Posterior vena cava (tissue), 2 donors: ENCODE measurements at regions not wholly inside any gene's neighbourhood (a gene's known extent, or its start where the extent isn't known, plus 50 kb on each side); places are given as distances from the start of the nearest gene placed in this dataset.

ENCODE experiments used
- DNase-seq: peaks from one replicate; pipeline ENCODE4 v3.0.0-alpha.2; 2020; ENCODE audit warnings: low spot score
- intact Hi-C, 2 donors: fragments of 100-400 bp; cut with DNase I; formaldehyde crosslinking; loops; one replicate each; pipeline versions ENCODE4 v1.14.1 to v1.14.2; 2022 to 2023
- donor health status: DM: yes; HTN: yes; CAD: no.
- donor health status: DM: yes; HTN: yes; CAD: no.

- intact Hi-C loops: no loop called here
- no peak for DNase-seq
Measured at GRCh38 chr16:80074329-80074728, 466.5 kb upstream of the DYNLRB2 start.

- intact Hi-C loops: no loop called here
- no peak for DNase-seq
Measured at GRCh38 chr16:80071964-80072456, 468.8 kb upstream of the DYNLRB2 start.

DNA sequence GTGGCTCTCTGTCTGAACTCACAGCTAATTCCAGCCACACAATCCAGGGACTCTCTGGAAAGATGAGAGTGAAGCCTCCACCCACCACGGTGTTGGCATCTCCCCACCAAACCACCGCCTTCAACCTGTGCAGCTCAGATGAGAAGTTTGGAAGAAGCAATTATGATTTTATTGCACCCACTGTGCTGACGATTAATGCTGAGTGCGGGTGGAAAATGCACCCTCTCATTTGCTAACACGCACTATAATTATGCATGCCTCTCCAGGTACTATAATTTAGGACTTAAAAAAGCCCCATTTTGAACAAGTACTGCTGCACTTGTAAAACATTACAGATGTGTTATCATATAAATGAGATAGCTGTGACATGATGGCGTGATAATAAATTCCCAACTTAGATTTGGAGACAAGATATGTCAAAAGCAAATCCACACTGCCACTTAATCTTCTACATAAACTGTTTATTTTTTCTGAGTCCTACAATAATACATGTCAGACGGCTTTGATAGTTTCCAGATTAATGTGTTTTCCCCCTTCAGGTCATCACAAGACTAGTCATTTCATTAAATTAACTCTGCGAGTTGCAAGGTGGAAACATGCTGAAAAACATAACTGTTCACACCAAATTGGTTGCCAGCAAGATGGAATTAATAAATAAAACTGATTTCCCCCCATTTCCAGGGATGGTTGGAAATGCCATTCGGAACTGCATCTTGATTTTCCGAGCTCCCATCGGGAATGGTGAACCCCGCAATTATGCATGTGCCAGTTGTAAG, 466.5 kb upstream of the MAF start:
- DNase-seq: no peak
- intact Hi-C loops: loop anchor here in 1 of 2 donors (5.0 kb wide), 1 partner anchor 275 kb away; no protein-coding TSS in a partner anchor

DNA sequence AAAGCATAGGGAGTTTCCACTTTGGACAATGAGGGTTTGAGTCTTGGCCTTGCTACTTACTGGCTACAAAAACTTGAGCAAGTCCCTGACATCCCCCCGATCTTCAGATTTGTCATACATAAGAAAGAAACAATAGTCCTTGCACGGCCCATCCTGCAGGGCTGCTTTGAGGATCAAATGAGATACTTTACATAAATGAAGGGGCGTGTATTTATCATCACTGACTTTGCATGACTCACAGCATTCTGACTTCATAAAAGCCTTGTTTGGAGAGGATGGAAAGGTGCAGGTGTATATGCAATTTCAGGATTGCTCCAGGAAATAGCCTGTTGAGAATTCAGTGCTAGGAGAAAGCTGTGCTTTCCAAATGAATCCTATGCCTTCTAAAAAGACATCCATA, 465.0 kb upstream of the MAF start:
- DNase-seq: no peak
- intact Hi-C loops: loop anchor here in 1 of 2 donors (5.0 kb wide), 1 partner anchor 273 kb away; no protein-coding TSS in a partner anchor

- DNase-seq: no peak
- intact Hi-C loops: no loop called here
Measured at GRCh38 chr16:80063713-80064069, 463.2 kb upstream of the MAF start.

GRCh38 chr16:80063031-80063712, 462.6 kb upstream of the MAF start:
- no peak for DNase-seq
- intact Hi-C loops: no loop called here

DNA sequence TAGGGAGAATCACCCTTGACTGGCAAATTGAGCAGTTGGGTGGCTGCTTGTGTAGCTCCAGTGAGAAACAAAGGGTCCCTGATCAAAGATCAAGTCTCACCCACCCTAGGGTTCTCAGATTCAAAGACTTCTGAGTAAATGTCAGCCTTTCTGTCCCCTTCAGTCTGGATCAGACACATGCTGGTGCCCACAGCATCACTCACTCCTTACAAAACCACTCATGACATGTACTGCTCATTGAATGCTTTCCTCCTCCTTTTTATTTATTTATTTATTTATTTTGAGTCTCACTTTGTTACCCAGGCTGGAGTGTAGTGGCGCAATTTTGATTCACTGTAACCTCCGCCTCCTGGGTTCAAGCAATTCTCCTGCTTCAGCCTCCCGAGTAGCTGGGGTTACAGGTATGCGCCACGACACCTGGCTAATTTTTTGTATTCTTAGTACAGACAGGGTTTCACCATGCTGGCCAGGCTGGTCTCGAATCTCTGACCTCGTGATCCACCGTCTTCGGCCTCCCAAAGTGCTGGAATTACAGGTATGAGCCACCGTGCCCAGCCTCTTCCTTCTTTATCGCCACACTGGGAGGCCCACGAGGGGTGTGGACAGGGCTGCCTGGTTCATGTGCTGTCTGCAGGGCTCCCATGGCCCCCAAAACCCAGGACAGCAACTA, 462.0 kb upstream of the MAF start:
- no peak for DNase-seq
- intact Hi-C loops: no loop called here

GRCh38 chr16:80060470-80060869, 459.9 kb upstream of the MAF start:
- no peak for DNase-seq
- intact Hi-C loops: no loop called here

DNA sequence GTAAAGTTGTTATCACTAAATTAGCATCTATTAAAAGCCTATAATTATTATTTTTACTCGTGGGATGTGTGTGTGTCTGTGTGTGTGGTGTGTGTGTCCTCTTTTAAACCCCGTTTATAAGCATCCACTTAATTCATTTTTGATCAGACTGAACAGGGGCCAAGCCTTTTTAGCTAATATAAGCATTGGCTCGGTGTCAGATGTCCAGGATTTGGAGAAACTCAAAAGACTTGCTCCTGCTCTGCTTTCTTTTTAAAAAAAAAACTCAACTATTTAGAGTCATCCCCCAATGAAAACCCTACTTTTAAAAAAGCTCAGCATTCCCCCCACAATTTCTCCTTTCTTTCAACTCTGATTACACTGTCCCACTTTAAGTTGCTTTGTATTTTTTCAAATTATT, 459.3 kb upstream of the MAF start:
- DNase-seq: no peak
- intact Hi-C loops: no loop called here

GRCh38 chr16:80058214-80058613, 457.7 kb upstream of the MAF start:
- DNase-seq: no peak
- intact Hi-C loops: no loop called here

DNA sequence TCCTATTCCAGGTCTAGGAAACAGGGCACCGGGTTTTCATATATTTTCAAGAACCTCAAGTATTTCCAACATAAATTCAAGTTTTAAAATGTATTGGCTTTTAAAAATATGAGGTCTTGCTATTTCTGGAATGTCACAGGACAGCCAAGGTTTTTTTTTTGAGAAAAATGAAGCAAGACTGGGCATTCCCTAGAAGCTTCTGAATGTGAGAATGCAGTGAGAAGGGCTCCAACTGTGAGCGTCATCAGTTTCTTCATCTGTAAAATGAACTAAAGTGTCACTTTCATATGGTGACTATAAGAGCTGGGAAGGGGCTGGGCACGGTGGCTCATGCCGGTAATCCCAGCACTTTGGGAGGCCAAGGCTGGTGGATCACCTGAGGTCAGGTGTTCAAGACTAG, 455.8 kb upstream of the MAF start:
- intact Hi-C loops: no loop called here
- DNase-seq: no peak

DNA sequence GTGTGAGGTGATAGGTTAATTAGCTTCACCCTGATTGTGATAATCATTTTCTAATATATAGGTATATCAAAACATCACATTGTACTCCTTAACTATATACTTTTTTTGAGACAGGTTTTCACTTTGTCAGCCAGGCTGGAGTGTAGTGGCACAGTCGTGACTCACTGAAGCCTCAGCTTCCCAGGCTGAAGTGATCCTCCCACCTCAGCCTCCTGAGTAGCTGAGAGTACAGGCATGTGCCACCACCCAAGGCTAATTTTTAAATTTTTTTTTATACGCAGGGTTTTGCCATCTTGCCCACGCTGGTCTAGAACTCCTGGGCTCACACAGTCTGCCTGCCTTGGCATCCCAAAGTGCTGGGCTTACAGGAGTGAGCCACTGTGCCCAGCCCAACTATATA, 455.3 kb upstream of the MAF start:
- no peak for DNase-seq
- intact Hi-C loops: no loop called here

DNA sequence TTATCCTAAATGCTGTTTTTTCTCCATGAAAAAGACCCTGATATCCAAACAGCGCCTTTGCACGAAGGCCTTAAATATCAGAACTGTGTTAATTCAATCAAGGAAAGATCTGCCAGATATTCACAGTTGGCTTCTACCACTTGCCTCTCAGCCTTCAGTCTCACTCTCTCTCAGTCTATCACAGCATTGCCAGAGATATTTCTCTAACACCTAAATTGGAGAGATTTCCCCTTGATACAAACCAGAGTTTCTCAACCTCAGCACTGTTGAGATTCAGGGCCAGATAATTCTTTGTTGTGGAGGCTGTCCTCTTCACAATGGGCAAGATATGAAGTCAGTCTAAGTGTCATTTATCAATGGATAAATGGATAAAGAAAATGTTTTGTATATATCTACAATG, 454.1 kb upstream of the MAF start:
- intact Hi-C loops: no loop called here
- DNase-seq: no peak

GRCh38 chr16:80051040-80051439, 450.5 kb upstream of the MAF start:
- intact Hi-C loops: no loop called here
- DNase-seq: no peak

- DNase-seq: no peak
- intact Hi-C loops: no loop called here
Measured at GRCh38 chr16:80048250-80048649, 447.7 kb upstream of the MAF start.

GRCh38 chr16:80047842-80048241, 447.3 kb upstream of the MAF start:
- intact Hi-C loops: no loop called here
- DNase-seq: no peak

DNA sequence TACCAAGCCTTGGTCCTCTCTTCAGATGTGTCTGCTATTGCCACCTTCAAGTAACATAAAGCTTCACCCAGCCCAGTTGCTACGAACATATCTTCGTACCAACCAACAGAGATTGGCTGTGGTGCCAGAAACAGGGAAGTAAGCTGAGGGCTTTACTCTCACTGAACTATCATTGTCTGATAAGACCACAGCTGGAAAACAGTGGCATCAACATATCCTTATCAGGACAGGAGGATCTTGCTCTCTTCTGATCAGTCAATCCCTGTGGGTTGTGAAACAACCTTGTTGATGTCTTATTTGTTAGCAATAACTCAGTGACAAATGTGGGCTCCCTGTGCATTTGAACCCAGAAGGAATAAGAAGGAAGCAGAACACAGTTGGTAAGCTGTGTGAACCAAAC, 446.3 kb upstream of the MAF start:
- intact Hi-C loops: no loop called here

GRCh38 chr16:80046261-80046660, 445.7 kb upstream of the MAF start:
- intact Hi-C loops: no loop called here
- DNase-seq: no peak

More for the DNA sequence above, 446.3 kb upstream of the MAF start:
- DNase-seq: no peak

DNA sequence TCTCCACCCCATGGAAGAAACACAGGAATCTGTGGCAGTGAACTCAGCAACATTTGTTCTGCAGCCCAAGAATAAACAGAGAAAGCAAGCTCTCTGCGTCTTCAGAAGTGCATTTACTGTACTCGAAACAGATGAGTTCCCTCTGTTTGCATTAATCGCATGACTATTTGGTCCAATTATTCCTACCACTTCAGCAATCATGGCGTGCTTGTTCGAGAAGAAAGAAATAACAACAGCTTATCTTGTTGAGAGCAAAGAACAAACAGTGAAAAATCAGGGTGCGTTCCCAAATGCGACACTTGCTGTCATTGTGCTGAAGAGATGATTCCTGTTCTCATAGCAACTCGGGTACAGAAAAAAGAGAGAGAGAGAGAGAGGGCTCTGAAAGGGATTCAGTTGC, 445.3 kb upstream of the MAF start:
- intact Hi-C loops: no loop called here

GRCh38 chr16:80041410-80041809, 440.9 kb upstream of the MAF start:
- intact Hi-C loops: no loop called here
- no peak for DNase-seq

More for the DNA sequence above, 445.3 kb upstream of the MAF start:
- no peak for DNase-seq
